ENCODE measurements at regions not wholly inside any gene's neighbourhood (a gene's known extent, or its start where the extent isn't known, plus 50 kb on each side); places are given as distances from the start of the nearest gene placed in this dataset.

GRCh38 chr1:223031733-223032601, 111.1 kb downstream of the TLR5 start:
- in situ Hi-C loops (cut with MboI; ENCODE audit: low sequenced_read_pairs, unreplicated experiment), result no loop called here
- no peak for DNase-seq (ENCODE audit: low spot score)

GRCh38 chr1:223033658-223034057, 109.4 kb downstream of the TLR5 start:
- DNase-seq (ENCODE audit: low spot score), result no peak
- in situ Hi-C loops (cut with MboI; ENCODE audit: low sequenced_read_pairs, unreplicated experiment), result no loop called here
- TF ChIP-seq CTCF (IDR thresholded peaks at IDR 0.05; ENCODE audit: borderline replicate concordance, control extremely low read depth, extremely low read depth, insufficient read depth, missing control alignments), result no peak

More at GRCh38 chr1:223031733-223032601, 111.1 kb downstream of the TLR5 start:
- no peak for TF ChIP-seq CTCF (IDR thresholded peaks at IDR 0.05; ENCODE audit: borderline replicate concordance, control extremely low read depth, extremely low read depth, insufficient read depth, missing control alignments)

- no peak for DNase-seq (ENCODE audit: low spot score)
- no peak for TF ChIP-seq CTCF (IDR thresholded peaks at IDR 0.05; ENCODE audit: borderline replicate concordance, control extremely low read depth, extremely low read depth, insufficient read depth, missing control alignments)
- in situ Hi-C loops (cut with MboI; ENCODE audit: low sequenced_read_pairs, unreplicated experiment), result no loop called here
Measured at GRCh38 chr1:223034270-223034798, 108.7 kb downstream of the TLR5 start.

- in situ Hi-C loops (cut with MboI; ENCODE audit: low sequenced_read_pairs, unreplicated experiment), result no loop called here
- no peak for TF ChIP-seq CTCF (IDR thresholded peaks at IDR 0.05; ENCODE audit: borderline replicate concordance, control extremely low read depth, extremely low read depth, insufficient read depth, missing control alignments)
- no peak for DNase-seq (ENCODE audit: low spot score)
Measured at GRCh38 chr1:223035724-223036478, 107.1 kb downstream of the TLR5 start.

GRCh38 chr1:223036479-223036845, 106.6 kb downstream of the TLR5 start:
- in situ Hi-C loops (cut with MboI; ENCODE audit: low sequenced_read_pairs, unreplicated experiment), result no loop called here
- no peak for TF ChIP-seq CTCF (IDR thresholded peaks at IDR 0.05; ENCODE audit: borderline replicate concordance, control extremely low read depth, extremely low read depth, insufficient read depth, missing control alignments)
- DNase-seq (ENCODE audit: low spot score), result no peak

- in situ Hi-C loops (cut with MboI; ENCODE audit: low sequenced_read_pairs, unreplicated experiment), result no loop called here
- no peak for TF ChIP-seq CTCF (IDR thresholded peaks at IDR 0.05; ENCODE audit: borderline replicate concordance, control extremely low read depth, extremely low read depth, insufficient read depth, missing control alignments)
- no peak for DNase-seq (ENCODE audit: low spot score)
Measured at GRCh38 chr1:223037845-223038244, 105.2 kb downstream of the TLR5 start.
